ENCODE measurements at regions not wholly inside any gene's neighbourhood (a gene's known extent, or its start where the extent isn't known, plus 50 kb on each side); places are given as distances from the start of the nearest gene placed in this dataset.

- TF ChIP-seq RARB (CRISPR knock-in tag; IDR thresholded peaks at IDR 0.05) = no peak
- no peak for TF ChIP-seq ZFP3 (CRISPR knock-in tag; IDR thresholded peaks at IDR 0.05)
- TF ChIP-seq, protein P1, sequence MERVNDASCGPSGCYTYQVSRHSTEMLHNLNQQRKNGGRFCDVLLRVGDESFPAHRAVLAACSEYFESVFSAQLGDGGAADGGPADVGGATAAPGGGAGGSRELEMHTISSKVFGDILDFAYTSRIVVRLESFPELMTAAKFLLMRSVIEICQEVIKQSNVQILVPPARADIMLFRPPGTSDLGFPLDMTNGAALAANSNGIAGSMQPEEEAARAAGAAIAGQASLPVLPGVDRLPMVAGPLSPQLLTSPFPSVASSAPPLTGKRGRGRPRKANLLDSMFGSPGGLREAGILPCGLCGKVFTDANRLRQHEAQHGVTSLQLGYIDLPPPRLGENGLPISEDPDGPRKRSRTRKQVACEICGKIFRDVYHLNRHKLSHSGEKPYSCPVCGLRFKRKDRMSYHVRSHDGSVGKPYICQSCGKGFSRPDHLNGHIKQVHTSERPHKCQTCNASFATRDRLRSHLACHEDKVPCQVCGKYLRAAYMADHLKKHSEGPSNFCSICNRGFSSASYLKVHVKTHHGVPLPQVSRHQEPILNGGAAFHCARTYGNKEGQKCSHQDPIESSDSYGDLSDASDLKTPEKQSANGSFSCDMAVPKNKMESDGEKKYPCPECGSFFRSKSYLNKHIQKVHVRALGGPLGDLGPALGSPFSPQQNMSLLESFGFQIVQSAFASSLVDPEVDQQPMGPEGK (CRISPR knock-in tag; IDR thresholded peaks at IDR 0.05; ENCODE audit: borderline replicate concordance) = no peak
- TF ChIP-seq ARNTL (CRISPR knock-in tag; IDR thresholded peaks at IDR 0.05; ENCODE audit: borderline replicate concordance, low read depth) = no peak
Measured at GRCh38 chr1:147046189-147046862, 108.2 kb downstream of the NBPF12 start.

Measured in SK-N-SH treated with all-trans-retinoic acid at 6 μM for 48 hours (cell line).